CD14-positive monocyte (primary cell): ENCODE measurements at regions not wholly inside any gene's neighbourhood (a gene's known extent, or its start where the extent isn't known, plus 50 kb on each side); places are given as distances from the start of the nearest gene placed in this dataset.

Experiments used
- DNase-seq, 3 donors: peaks; one replicate each; pipeline ENCODE4 v3.0.0-alpha.2; 2011 to 2022
- H2AFZ ChIP-seq: 2 replicates; pipeline ENCODE4 v1.6.0; 2012; ENCODE audit warnings: mild to moderate bottlenecking, low read depth, low read length, inconsistent platforms; ENCODE audit not compliant: insufficient read depth, poor library complexity, severe bottlenecking
- H3K27ac ChIP-seq, 2 donors: 1 replicate in 1 of 2; 2 replicates in 1 of 2; pipeline ENCODE4 v1.5.1; 2012 to 2013; ENCODE audit warnings: low read length in 2 of 2, control low read depth in 1 of 2, inconsistent platforms in 1 of 2, low read depth in 1 of 2, mild to moderate bottlenecking in 1 of 2
- H3K27me3 ChIP-seq, 2 donors: one replicate each; pipeline versions ENCODE4 v1.6.0 to v1.6.1; 2011 to 2013; ENCODE audit warnings: low read length in 2 of 2; ENCODE audit not compliant: control insufficient read depth in 2 of 2, insufficient read depth in 2 of 2
- H3K36me3 ChIP-seq, 2 donors: replicated peaks in 1 of 2; 1 replicate in 1 of 2; 2 replicates in 1 of 2; pipeline versions ENCODE4 v1.5.1 to v1.6.1; 2012 to 2013; ENCODE audit warnings: low read length in 2 of 2, control low read depth in 1 of 2, inconsistent platforms in 1 of 2, mild to moderate bottlenecking in 1 of 2; ENCODE audit not compliant: insufficient read depth in 2 of 2, control insufficient read depth in 1 of 2
- H3K4me1 ChIP-seq, 2 donors: 1 replicate in 1 of 2; 2 replicates in 1 of 2; pipeline versions ENCODE4 v1.5.1 to v1.6.1; 2012 to 2013; ENCODE audit warnings: low read length in 2 of 2, control low read depth in 1 of 2, inconsistent platforms in 1 of 2, mild to moderate bottlenecking in 1 of 2, moderate library complexity in 1 of 2; ENCODE audit not compliant: insufficient read depth in 2 of 2, control insufficient read depth in 1 of 2
- H3K4me2 ChIP-seq: replicated peaks from 2 replicates; pipeline ENCODE3; 2012; ENCODE audit warnings: low read length, moderate library complexity, mild to moderate bottlenecking; ENCODE audit not compliant: poor library complexity, severe bottlenecking; ENCODE audit errors: extremely low read depth
- H3K4me3 ChIP-seq, 3 experiments: fragments of 200-600 bp in 1 of 3; sonication (generic) in 1 of 3; replicated peaks in 1 of 3; 1 replicate in 2 of 3; 2 replicates in 1 of 3; pipeline ENCODE4 v1.5.1; 2011 to 2013; ENCODE audit warnings: low read length in 3 of 3, mild to moderate bottlenecking in 3 of 3, control low read depth in 2 of 3, low read depth in 2 of 3, inconsistent platforms in 1 of 3, moderate library complexity in 1 of 3
- H3K79me2 ChIP-seq: 2 replicates; pipeline ENCODE4 v1.6.0; 2012; ENCODE audit warnings: mild to moderate bottlenecking, control low read depth, inconsistent platforms, low read length, moderate library complexity; ENCODE audit not compliant: insufficient read depth
- H3K9ac ChIP-seq: 2 replicates; pipeline ENCODE4 v1.6.0; 2017; ENCODE audit warnings: low read length, mild to moderate bottlenecking; ENCODE audit not compliant: insufficient read depth, poor library complexity, severe bottlenecking
- H3K9me3 ChIP-seq, 2 donors: replicated peaks in 1 of 2; 1 replicate in 1 of 2; 2 replicates in 1 of 2; pipeline versions ENCODE4 v1.5.1 to v1.6.1; 2012 to 2013; ENCODE audit warnings: low read length in 2 of 2, control low read depth in 1 of 2; ENCODE audit not compliant: control insufficient read depth in 1 of 2, insufficient read depth in 1 of 2
- H4K20me1 ChIP-seq: 2 replicates; pipeline ENCODE4 v1.6.0; 2012; ENCODE audit warnings: mild to moderate bottlenecking, low read length, control low read depth, moderate library complexity; ENCODE audit not compliant: insufficient read depth
- H3K27ac Mint-ChIP-seq, 7 donors: one replicate each; pipeline ENCODE4 v1.8.0; 2020; ENCODE audit warnings: mild to moderate bottlenecking in 7 of 7, mixed read lengths in 7 of 7, moderate library complexity in 6 of 7, inconsistent platforms in 2 of 7
- H3K27me3 Mint-ChIP-seq, 3 donors: one replicate each; pipeline ENCODE4 v1.8.0; 2021 to 2022; ENCODE audit warnings: low read depth in 3 of 3, mild to moderate bottlenecking in 3 of 3, mixed read lengths in 3 of 3, moderate library complexity in 3 of 3, inconsistent platforms in 1 of 3
- H3K36me3 Mint-ChIP-seq, 2 donors: one replicate each; pipeline ENCODE4 v1.8.0; 2020; ENCODE audit warnings: mixed read lengths in 2 of 2, inconsistent platforms in 1 of 2, mild to moderate bottlenecking in 1 of 2
- H3K4me1 Mint-ChIP-seq: one replicate; pipeline ENCODE4 v1.8.0; 2020; ENCODE audit warnings: mild to moderate bottlenecking, mixed read lengths
- H3K4me3 Mint-ChIP-seq, 2 donors: one replicate each; pipeline ENCODE4 v1.8.0; 2020; ENCODE audit warnings: mild to moderate bottlenecking in 2 of 2, mixed read lengths in 2 of 2, moderate library complexity in 1 of 2
- H3K9me3 Mint-ChIP-seq, 7 donors: one replicate each; pipeline ENCODE4 v1.8.0; 2020 to 2022; ENCODE audit warnings: mixed read lengths in 7 of 7, mild to moderate bottlenecking in 6 of 7, moderate library complexity in 6 of 7, inconsistent platforms in 2 of 7
- WGBS: methylation state at CpG from one replicate; pipeline ENCODE4 v1.1.5; 2013; ENCODE audit warnings: missing lambda C conversion rate; ENCODE audit not compliant: insufficient coverage; 5-methylcytosine and 5-hydroxymethylcytosine counted together
- intact Hi-C, 2 donors: fragments of 100-400 bp; cut with micrococcal nuclease; formaldehyde crosslinking; loops; one replicate each; pipeline versions ENCODE4 v1.15.0 to v1.15.1; 2023
- TF ChIP-seq, protein P1 (sequence below): fragments of 200-600 bp; IDR thresholded peaks from one replicate; pipeline ENCODE4 v1.8.0; 2022; ENCODE audit warnings: antibody characterized with exemption, mild to moderate bottlenecking

DNA sequence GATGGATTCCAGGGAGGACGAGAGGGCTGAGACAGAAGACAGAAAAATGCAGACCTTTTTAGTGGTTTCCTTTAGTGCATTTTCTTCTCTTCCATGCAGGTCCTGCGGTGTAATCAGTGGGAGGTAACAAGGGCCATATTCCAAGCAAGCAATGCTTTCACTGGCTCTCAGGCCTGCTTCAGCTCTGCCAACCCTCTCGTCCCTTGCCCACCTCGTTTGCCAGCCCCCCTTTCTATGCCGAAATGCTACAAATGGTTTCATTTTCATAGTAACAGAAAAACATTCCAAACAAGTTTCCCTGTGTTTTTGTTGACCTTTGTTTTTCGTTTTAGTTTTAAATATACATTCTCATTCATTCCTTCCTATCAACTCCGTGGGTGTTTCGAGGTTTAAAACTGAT is 443.1 kb downstream of the TTLL7 start:
- Histone ChIP-seq H3K4me3 (no peak overlapping the region), H3K4me1 (no peaks in the 10 kb centered on the region), H3K27me3 (no peaks in the 10 kb centered on the region), H4K20me1 (no peaks in the 10 kb centered on the region), H3K9ac (no peak overlapping the region), H3K9me3 (no peaks in the 10 kb centered on the region), H3K79me2 (no peaks in the 10 kb centered on the region), H2AFZ (no peak overlapping the region), H3K27ac (no peak overlapping the region), H3K4me2 (no peak overlapping the region), H3K36me3 (no peaks in the 10 kb centered on the region)
- Mint-ChIP-seq H3K4me1 (peaks cover 2% of the 10 kb centered on the region), H3K36me3 (no peaks in the 10 kb centered on the region), H3K9me3 (peaks cover 0 to 11% (median 5%) of the 10 kb centered on the region in 7 donors), H3K27me3 (peaks cover 0 to 2% (median 1%) of the 10 kb centered on the region in 3 donors), H3K4me3 (no peak overlapping the region), H3K27ac (no peak overlapping the region)
- 100% methylated on average over 1 of the region's 8 CpGs for WGBS
- intact Hi-C loops: no loop called here
- DNase-seq: no peak
- TF ChIP-seq, protein P1, sequence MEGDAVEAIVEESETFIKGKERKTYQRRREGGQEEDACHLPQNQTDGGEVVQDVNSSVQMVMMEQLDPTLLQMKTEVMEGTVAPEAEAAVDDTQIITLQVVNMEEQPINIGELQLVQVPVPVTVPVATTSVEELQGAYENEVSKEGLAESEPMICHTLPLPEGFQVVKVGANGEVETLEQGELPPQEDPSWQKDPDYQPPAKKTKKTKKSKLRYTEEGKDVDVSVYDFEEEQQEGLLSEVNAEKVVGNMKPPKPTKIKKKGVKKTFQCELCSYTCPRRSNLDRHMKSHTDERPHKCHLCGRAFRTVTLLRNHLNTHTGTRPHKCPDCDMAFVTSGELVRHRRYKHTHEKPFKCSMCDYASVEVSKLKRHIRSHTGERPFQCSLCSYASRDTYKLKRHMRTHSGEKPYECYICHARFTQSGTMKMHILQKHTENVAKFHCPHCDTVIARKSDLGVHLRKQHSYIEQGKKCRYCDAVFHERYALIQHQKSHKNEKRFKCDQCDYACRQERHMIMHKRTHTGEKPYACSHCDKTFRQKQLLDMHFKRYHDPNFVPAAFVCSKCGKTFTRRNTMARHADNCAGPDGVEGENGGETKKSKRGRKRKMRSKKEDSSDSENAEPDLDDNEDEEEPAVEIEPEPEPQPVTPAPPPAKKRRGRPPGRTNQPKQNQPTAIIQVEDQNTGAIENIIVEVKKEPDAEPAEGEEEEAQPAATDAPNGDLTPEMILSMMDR: no peak

DNA sequence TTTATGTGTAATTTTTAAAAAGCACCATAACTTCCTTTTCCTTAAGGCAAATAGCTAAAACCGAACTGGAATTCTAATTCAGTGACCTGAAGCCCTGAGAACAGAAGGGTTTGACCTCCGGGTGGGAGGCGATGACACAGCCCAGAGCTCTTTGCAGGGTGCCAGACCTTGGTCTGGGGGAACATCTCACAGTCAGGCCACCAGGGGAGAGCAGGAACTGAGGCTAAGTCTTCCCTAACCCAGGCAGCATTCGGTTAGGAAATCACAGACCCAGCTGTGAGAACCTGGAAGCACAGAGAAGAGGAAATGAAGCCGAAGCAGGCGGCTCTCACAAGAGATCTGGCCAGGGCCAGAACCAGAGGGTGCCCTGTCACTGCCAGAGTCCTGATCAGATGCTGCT is 444.8 kb downstream of the TTLL7 start:
- DNase-seq: no peak
- no peak overlapping the region for H3K4me3 Mint-ChIP-seq

More for the DNA sequence above, 444.8 kb downstream of the TTLL7 start:
- no peaks in the 10 kb centered on the region for H3K4me1 ChIP-seq
- H3K27ac ChIP-seq: no peak overlapping the region
- peaks cover under 1% of the 10 kb centered on the region for H3K4me1 Mint-ChIP-seq
- no peak overlapping the region for H3K4me2 ChIP-seq
- TF ChIP-seq, protein P1: no peak
- H3K27me3 Mint-ChIP-seq: peaks cover 0 to 2% (median 0%) of the 10 kb centered on the region in 3 donors
- no peaks in the 10 kb centered on the region for H3K36me3 Mint-ChIP-seq
- intact Hi-C loops: no loop called here
- H4K20me1 ChIP-seq: no peaks in the 10 kb centered on the region
- no peak overlapping the region for H2AFZ ChIP-seq
- H3K36me3 ChIP-seq: no peaks in the 10 kb centered on the region
- WGBS: 34% methylated on average over 5 of the region's 6 CpGs
- H3K9me3 ChIP-seq: no peaks in the 10 kb centered on the region
- H3K27ac Mint-ChIP-seq: no peak overlapping the region
- no peaks in the 10 kb centered on the region for H3K27me3 ChIP-seq
- no peak overlapping the region for H3K4me3 ChIP-seq
- no peaks in the 10 kb centered on the region for H3K79me2 ChIP-seq
- H3K9ac ChIP-seq: no peak overlapping the region
- peaks cover 0 to 2% (median 0%) of the 10 kb centered on the region in 7 donors for H3K9me3 Mint-ChIP-seq
